Right cardiac atrium (tissue), 5 donors: ENCODE measurements at regions not wholly inside any gene's neighbourhood (a gene's known extent, or its start where the extent isn't known, plus 50 kb on each side); places are given as distances from the start of the nearest gene placed in this dataset.
"Not testable (repeated sequence)": the region's sequence is repeated elsewhere in the genome, so short reads cannot be mapped to it uniquely, and the experiment has no call there.

Source experiments
- ATAC-seq, 2 donors: fragments of 200-7000 bp; cut with Tn5 transposase; one replicate each; pipeline versions ENCODE4 v1.8.0 to v1.9.1; 2020; ENCODE audit warnings: moderate library complexity in 2 of 2, mild to moderate bottlenecking in 1 of 2
- DNase-seq, 3 donors: peaks; one replicate each; pipeline ENCODE4 v3.0.0-alpha.2; 2020
- H3K27ac ChIP-seq: one replicate; pipeline ENCODE4 v1.5.1; 2013; ENCODE audit warnings: mild to moderate bottlenecking, low read length, control low read depth, moderate library complexity
- H3K27me3 ChIP-seq: one replicate; pipeline ENCODE4 v1.6.1; 2013; ENCODE audit not compliant: control insufficient read depth, insufficient read depth
- H3K4me1 ChIP-seq: one replicate; pipeline ENCODE4 v1.6.1; 2013; ENCODE audit warnings: low read length; ENCODE audit not compliant: control insufficient read depth, insufficient read depth
- H3K4me3 ChIP-seq: one replicate; pipeline ENCODE4 v1.5.1; 2013; ENCODE audit warnings: low read length, control low read depth
- H3K9me3 ChIP-seq: one replicate; pipeline ENCODE4 v1.6.1; 2013; ENCODE audit warnings: low read length; ENCODE audit not compliant: control insufficient read depth
- WGBS: extraction: QIAGEN DNeasy Blood & Tissue Kit; methylation state at CpG from one replicate; pipeline ENCODE4 v1.1.7; 2013; 5-methylcytosine and 5-hydroxymethylcytosine counted together
- intact Hi-C, 4 donors: fragments of 100-400 bp; cut with DNase I; formaldehyde crosslinking; loops; one replicate each; pipeline versions ENCODE4 v1.11.0 to v1.14.0; 2022 to 2023
- donor health status: healthy with polysubstance abuse.
- donor health status: DM: no; HTN: yes; CAD: no.
- donor health status: DM: no; HTN: no; CAD: no.
- donor health status: DM: no; HTN: yes; CAD: no; lungs with severe emphysema.
- donor health status: DM: yes; HTN: yes; CAD: no.

- H3K4me3 ChIP-seq, ATAC-seq, DNase-seq, intact Hi-C loops, H3K27me3 ChIP-seq, H3K4me1 ChIP-seq, H3K9me3 ChIP-seq, H3K27ac ChIP-seq: not testable (repeated sequence)
- 93% methylated on average over 28 of the region's 28 CpGs for WGBS
These were observed 61.2 kb upstream of the MINDY3 start for GRCh38 chr10:15921423-15921945.

DNA sequence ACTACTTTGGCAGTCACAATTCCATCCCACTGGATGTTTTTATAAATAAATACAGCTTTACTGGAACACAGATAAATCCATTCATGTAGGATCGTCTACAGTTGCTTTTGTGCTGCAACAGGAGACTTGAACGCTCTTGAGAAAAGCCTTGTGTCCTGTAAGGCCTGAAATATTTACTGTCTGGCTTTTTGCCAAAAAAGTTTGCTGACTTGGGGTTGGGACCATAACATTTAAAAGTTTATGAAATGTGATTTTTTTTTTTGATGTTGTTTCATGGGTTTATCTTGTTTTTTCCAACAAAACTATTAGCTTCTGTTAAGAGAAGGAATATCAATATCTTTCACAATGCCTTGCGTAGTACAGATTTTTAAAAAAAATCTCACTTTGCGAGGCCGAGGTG, 71.1 kb upstream of the MINDY3 start:
- no peaks in the 10 kb centered on the region for H3K27me3 ChIP-seq
- H3K4me1 ChIP-seq = no peaks in the 10 kb centered on the region
- H3K4me3 ChIP-seq = no peak overlapping the region
- WGBS = 83% methylated on average over 5 of the region's 5 CpGs
- intact Hi-C loops = no loop called here
- ATAC-seq (no peak), DNase-seq (no peak)
- H3K27ac ChIP-seq = no peak overlapping the region
- no peaks in the 10 kb centered on the region for H3K9me3 ChIP-seq

DNA sequence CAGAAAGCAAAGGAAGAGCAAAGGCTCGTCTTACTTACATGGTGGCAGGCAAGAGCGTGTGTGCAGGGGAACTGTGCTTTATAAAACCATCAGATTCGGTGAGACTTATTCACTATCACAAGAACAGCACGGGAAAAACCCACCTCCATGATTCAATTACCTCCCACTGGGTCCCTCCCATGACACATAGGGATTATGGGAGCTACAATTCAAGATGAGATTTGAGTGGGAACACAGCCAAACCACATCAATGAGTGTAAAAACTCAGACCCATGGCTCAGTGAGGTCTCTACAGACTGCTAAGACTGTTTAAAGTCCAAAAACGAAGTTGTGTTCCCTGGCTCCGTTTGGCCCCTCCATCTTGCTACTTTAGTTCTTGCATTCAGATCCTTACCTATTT, 79.2 kb upstream of the MINDY3 start:
- H3K27me3 ChIP-seq, H3K4me1 ChIP-seq, H3K27ac ChIP-seq, H3K9me3 ChIP-seq, intact Hi-C loops, DNase-seq, ATAC-seq, H3K4me3 ChIP-seq: not testable (repeated sequence)
- WGBS = 66% methylated on average over 6 of the region's 6 CpGs

GRCh38 chr10:15943426-15943825, 83.1 kb upstream of the MINDY3 start:
- no peak for DNase-seq
- H3K4me3 ChIP-seq = no peak overlapping the region
- intact Hi-C loops = no loop called here
- WGBS = 22% methylated on average over 1 of the region's 1 CpG
- H3K9me3 ChIP-seq = no peaks in the 10 kb centered on the region
- no peak for ATAC-seq
- H3K27me3 ChIP-seq = no peaks in the 10 kb centered on the region
- H3K4me1 ChIP-seq = no peaks in the 10 kb centered on the region
- H3K27ac ChIP-seq = no peak overlapping the region

DNA sequence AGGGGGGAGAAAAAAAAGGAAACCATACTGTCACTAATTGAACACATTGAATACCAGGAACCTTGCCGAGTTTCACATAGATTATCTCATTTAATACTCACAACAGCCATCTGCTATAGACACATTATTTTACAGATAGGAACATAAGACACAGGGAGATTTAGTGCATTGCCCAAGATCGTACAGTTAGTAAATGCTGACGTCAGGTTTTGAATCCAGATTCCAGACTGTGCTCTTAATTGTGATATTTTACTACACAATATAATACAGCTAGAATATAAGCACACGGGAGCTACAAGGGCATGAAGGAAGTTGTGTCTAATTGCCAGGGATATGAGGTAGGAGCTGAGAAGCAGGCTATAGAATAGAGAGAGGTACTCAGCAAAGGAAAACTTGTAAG, 93.9 kb upstream of the MINDY3 start:
- no peak for DNase-seq
- ATAC-seq = no peak
- 80% methylated on average over 4 of the region's 4 CpGs for WGBS
- intact Hi-C loops = no loop called here
- no peaks in the 10 kb centered on the region for H3K27me3 ChIP-seq
- no peak overlapping the region for H3K4me3 ChIP-seq
- no peaks in the 10 kb centered on the region for H3K4me1 ChIP-seq
- no peaks in the 10 kb centered on the region for H3K9me3 ChIP-seq
- H3K27ac ChIP-seq = no peak overlapping the region

- Histone ChIP-seq H3K27ac (no peak overlapping the region), H3K27me3 (no peaks in the 10 kb centered on the region), H3K9me3 (no peaks in the 10 kb centered on the region), H3K4me1 (no peaks in the 10 kb centered on the region), H3K4me3 (no peak overlapping the region)
- intact Hi-C loops = no loop called here
- 31% methylated on average over 5 of the region's 5 CpGs for WGBS
- DNase-seq (no peak), ATAC-seq (no peak)
These were observed 100.0 kb upstream of the MINDY3 start for GRCh38 chr10:15960277-15960676.

DNA sequence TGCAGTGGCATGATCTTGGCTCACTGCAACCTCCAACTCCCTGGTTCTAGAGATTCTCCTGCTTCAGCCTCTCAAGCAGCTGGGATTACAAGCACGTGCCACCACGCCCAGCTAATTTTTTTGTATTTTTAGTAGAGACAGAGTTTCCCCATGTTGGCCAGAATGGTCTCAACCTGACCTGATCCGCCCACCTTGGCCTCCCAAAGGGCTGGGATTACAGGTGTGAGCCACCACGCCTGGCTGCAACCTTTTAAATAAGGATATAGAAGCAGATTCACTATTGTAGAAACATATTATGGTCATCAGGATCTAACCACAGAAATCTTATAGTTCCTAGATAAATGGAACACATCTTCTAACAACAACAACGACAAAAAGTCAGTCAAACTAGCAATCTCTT, 112.4 kb upstream of the MINDY3 start:
- H3K4me3 ChIP-seq, H3K27me3 ChIP-seq, H3K4me1 ChIP-seq, DNase-seq, H3K9me3 ChIP-seq, intact Hi-C loops, H3K27ac ChIP-seq, ATAC-seq: not testable (repeated sequence)
- WGBS = 75% methylated on average over 5 of the region's 5 CpGs

DNA sequence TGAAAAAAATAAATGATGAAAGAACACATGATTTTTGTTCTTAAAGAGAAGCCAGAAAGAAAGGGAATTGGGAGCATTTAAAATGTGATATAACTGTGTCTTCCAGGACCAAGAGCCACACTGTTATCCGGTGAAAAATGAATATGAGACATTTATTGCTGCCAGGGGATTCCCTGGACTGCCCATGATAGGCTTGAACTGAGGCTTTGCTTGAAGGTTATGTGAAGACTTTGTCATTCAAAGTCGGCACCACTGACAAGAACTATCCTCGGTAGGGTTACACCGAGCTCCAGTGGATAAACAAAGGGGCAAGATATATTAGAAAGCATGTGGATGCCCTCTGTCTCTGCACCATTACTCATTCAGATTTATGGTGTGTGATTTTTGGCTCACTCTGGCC, 125.4 kb upstream of the MINDY3 start:
- no peaks in the 10 kb centered on the region for H3K27me3 ChIP-seq
- H3K27ac ChIP-seq = no peak overlapping the region
- no peak overlapping the region for H3K4me3 ChIP-seq
- no peaks in the 10 kb centered on the region for H3K4me1 ChIP-seq
- ATAC-seq (no peak), DNase-seq (no peak)
- intact Hi-C loops = no loop called here
- H3K9me3 ChIP-seq = no peaks in the 10 kb centered on the region
- 74% methylated on average over 4 of the region's 4 CpGs for WGBS

- H3K9me3 ChIP-seq = no peaks in the 10 kb centered on the region
- H3K4me3 ChIP-seq = no peak overlapping the region
- H3K27me3 ChIP-seq = no peaks in the 10 kb centered on the region
- H3K27ac ChIP-seq = no peak overlapping the region
- no peaks in the 10 kb centered on the region for H3K4me1 ChIP-seq
- DNase-seq = no peak
- intact Hi-C loops = no loop called here
- ATAC-seq = no peak
- WGBS = 60% methylated on average over 11 of the region's 11 CpGs
These were observed 130.3 kb upstream of the MINDY3 start for GRCh38 chr10:15990535-15991129.

- no peaks in the 10 kb centered on the region for H3K9me3 ChIP-seq
- DNase-seq = no peak
- 74% methylated on average over 4 of the region's 4 CpGs for WGBS
- H3K4me3 ChIP-seq = no peak overlapping the region
- no peaks in the 10 kb centered on the region for H3K27me3 ChIP-seq
- H3K4me1 ChIP-seq = no peaks in the 10 kb centered on the region
- intact Hi-C loops = no loop called here
- H3K27ac ChIP-seq = no peak overlapping the region
- ATAC-seq = no peak
These were observed 137.0 kb upstream of the MINDY3 start for GRCh38 chr10:15997313-15997712.

DNA sequence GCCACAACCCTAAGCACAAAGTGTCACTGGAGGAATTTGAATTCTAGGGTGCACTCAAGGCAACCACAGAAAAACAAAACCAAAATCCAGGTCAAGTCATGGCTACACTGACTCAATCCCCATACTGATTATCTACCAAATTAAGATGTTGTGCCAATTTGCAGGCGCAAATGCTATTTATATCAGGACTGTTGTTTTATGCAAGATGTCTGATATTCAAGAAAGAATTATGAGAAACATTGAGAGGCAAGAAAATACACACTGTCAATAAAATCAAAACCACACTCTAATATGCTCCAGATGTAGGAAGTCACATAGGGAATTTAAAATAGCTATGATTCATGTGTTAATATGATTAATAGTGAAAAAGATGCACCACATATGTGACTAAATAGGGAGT, 141.3 kb upstream of the MINDY3 start:
- intact Hi-C loops = no loop called here
- Histone ChIP-seq H3K4me1 (no peaks in the 10 kb centered on the region), H3K27ac (no peak overlapping the region), H3K9me3 (no peaks in the 10 kb centered on the region), H3K27me3 (no peaks in the 10 kb centered on the region), H3K4me3 (no peak overlapping the region)
- WGBS = 84% methylated on average over 1 of the region's 1 CpG
- ATAC-seq = no peak
- DNase-seq = no peak

- Histone ChIP-seq H3K27ac (no peak overlapping the region), H3K9me3 (no peaks in the 10 kb centered on the region), H3K4me1 (no peaks in the 10 kb centered on the region), H3K4me3 (no peak overlapping the region), H3K27me3 (no peaks in the 10 kb centered on the region)
- intact Hi-C loops = no loop called here
- ATAC-seq (no peak), DNase-seq (no peak)
- WGBS = 64% methylated on average over 6 of the region's 6 CpGs
These were observed 149.5 kb upstream of the MINDY3 start for GRCh38 chr10:16009785-16010184.
